Heart right ventricle (tissue), 16 donors: ENCODE measurements at regions not wholly inside any gene's neighbourhood (a gene's known extent, or its start where the extent isn't known, plus 50 kb on each side); places are given as distances from the start of the nearest gene placed in this dataset.

Experiments
- ATAC-seq, 8 donors: fragments of 200-7000 bp; cut with Tn5 transposase; one replicate each; pipeline ENCODE4 v1.9.1; 2020; ENCODE audit warnings: mild to moderate bottlenecking in 8 of 8, moderate library complexity in 8 of 8, moderate number of reproducible peaks in 1 of 8
- DNase-seq, 2 donors: peaks; one replicate each; pipeline ENCODE4 v3.0.0-alpha.2; 2020
- H3K27ac ChIP-seq, 10 donors: fragments of 200-600 bp; sonication (generic) in 2 of 10; one replicate each; pipeline versions ENCODE4 v1.5.0 to v1.8.0; 2020 to 2022; ENCODE audit warnings: mild to moderate bottlenecking in 3 of 10
- H3K27me3 ChIP-seq, 7 donors: fragments of 200-600 bp; one replicate each; pipeline ENCODE4 v1.8.0; 2021 to 2022; ENCODE audit warnings: mild to moderate bottlenecking in 2 of 7
- H3K36me3 ChIP-seq, 9 donors: fragments of 200-600 bp; sonication (generic) in 1 of 9; one replicate each; pipeline versions ENCODE4 v1.5.0 to v1.8.0; 2020 to 2022; ENCODE audit warnings: mild to moderate bottlenecking in 2 of 9
- H3K4me1 ChIP-seq, 9 donors: fragments of 200-600 bp; sonication (generic) in 1 of 9; one replicate each; pipeline versions ENCODE4 v1.5.0 to v1.8.0; 2020 to 2022; ENCODE audit warnings: mild to moderate bottlenecking in 4 of 9
- H3K4me3 ChIP-seq, 10 donors: fragments of 200-600 bp; sonication (generic) in 2 of 10; one replicate each; pipeline versions ENCODE4 v1.5.0 to v1.8.0; 2020 to 2022; ENCODE audit warnings: mild to moderate bottlenecking in 7 of 10, moderate library complexity in 2 of 10
- H3K9me3 ChIP-seq, 11 donors: fragments of 200-600 bp in 10 of 11; sonication (generic) in 2 of 11; one replicate each; pipeline versions ENCODE4 v1.5.0 to v1.8.0; 2013 to 2022; ENCODE audit warnings: mild to moderate bottlenecking in 2 of 11, control low read depth in 1 of 11, moderate library complexity in 1 of 11
- WGBS, 2 donors: extraction: QIAGEN DNeasy Blood & Tissue Kit; methylation state at CpG; one replicate each; pipeline ENCODE4 v1.1.7; 2013; ENCODE audit warnings: inconsistent platforms in 1 of 2; 5-methylcytosine and 5-hydroxymethylcytosine counted together
- intact Hi-C, 10 donors: fragments of 100-400 bp; cut with DNase I; formaldehyde crosslinking; loops; one replicate each; pipeline versions ENCODE4 v1.11.1 to v1.14.2; 2022
- TF ChIP-seq, protein P1 (sequence below), 9 donors: fragments of 200-600 bp; sonication (generic) in 2 of 9; IDR thresholded peaks; one replicate each; pipeline versions ENCODE4 v1.5.0 to v1.8.0; 2021 to 2022; ENCODE audit warnings: antibody characterized with exemption in 9 of 9, mild to moderate bottlenecking in 5 of 9, moderate library complexity in 1 of 9
- donor health status: Arrhythmogenic right ventricular cardiomyopathy.
- donor health status: ischemic (EF 13 %, LVEDD 7.1; RV severe dilation, severe dysfunction).
- donor health status: healthy with polysubstance abuse.
- donor health status: DM: no; HTN: yes; CAD: no.
- donor health status: DM: no; HTN: no; CAD: no.
- donor health status: ischemic (EF 25% LVEDD 6.9; RV normal size, moderate dysfunction).
- donor health status: ischemic (EF 25% LVEDD 5.7; RV mildly dilated, moderate dysfunction).
- donor health status: healthy.
- donor health status: DM: yes; HTN: yes; CAD: no.
- donor health status: Ischemic cardiomyopathy.
- donor health status: ischemic (EF 35%, LVEDD 5.7; RV mildly dilated, moderate dysfunction).
- donor health status: nonischemic (EF 11% LVEDD 7.7; RV severe dilation, severe dysfunction).
- donor health status: DM: yes; HTN: yes; CAD: no.
- donor health status: PGD.
- donor health status: ischemic (EF 29% LVEDD 5.4; RV normal size, mild dysfunction).
- donor health status: nonischemic (EF 23%, LVEDD 6.1; RV moderate dilation, normal function).

DNA sequence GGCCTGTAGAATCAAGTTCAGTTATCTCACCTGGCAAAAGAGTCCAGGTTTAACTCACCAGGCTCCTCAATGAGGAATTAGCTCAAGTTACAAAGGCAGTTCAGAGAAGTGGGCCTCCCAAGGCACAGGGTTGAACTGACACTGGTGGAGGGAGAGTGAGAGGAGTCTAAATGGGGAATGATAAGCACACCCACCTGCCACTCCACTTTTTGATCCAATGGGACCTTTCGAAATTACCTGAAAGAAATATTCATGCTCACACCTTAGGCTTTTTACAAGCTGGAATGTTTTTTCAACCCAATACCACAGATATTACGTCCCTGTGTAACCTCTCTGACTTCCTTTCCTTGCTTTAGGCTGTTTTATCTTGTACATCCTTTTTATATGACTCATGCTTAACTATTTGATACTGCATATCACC, 642.7 kb upstream of the TENM4 start:
- intact Hi-C loops: no loop called here
- TF ChIP-seq, protein P1, sequence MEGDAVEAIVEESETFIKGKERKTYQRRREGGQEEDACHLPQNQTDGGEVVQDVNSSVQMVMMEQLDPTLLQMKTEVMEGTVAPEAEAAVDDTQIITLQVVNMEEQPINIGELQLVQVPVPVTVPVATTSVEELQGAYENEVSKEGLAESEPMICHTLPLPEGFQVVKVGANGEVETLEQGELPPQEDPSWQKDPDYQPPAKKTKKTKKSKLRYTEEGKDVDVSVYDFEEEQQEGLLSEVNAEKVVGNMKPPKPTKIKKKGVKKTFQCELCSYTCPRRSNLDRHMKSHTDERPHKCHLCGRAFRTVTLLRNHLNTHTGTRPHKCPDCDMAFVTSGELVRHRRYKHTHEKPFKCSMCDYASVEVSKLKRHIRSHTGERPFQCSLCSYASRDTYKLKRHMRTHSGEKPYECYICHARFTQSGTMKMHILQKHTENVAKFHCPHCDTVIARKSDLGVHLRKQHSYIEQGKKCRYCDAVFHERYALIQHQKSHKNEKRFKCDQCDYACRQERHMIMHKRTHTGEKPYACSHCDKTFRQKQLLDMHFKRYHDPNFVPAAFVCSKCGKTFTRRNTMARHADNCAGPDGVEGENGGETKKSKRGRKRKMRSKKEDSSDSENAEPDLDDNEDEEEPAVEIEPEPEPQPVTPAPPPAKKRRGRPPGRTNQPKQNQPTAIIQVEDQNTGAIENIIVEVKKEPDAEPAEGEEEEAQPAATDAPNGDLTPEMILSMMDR (IDR thresholded peaks at IDR 0.05): no peak
- no peak for ATAC-seq

DNA sequence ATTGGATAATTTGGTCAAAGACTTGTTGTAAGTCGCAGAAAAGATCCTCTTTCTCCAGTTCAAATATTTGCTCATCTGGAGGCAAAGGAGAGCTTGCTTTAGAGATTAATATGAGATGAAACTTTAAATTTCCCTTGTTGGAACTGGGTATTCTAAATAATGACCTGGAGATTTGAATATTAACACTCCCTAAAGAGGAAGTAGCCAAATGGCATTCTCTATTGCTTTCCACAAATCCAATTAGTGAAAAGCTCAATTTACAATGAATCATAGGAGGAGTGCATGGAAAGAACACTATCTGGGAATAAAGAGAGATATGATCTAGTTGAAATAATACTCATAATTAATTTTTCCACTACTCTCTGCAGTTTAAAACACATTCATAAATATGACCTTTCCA, 641.6 kb upstream of the TENM4 start:
- no peak overlapping the region for H3K27ac ChIP-seq
- no peak for ATAC-seq
- H3K4me3 ChIP-seq: no peak overlapping the region
- no peaks in the 10 kb centered on the region for H3K9me3 ChIP-seq
- no peak for DNase-seq
- H3K27me3 ChIP-seq: no peaks in the 10 kb centered on the region
- WGBS, 2 donors: 89 to 94% methylated on average over 1 of the region's 1 CpG
- no peaks in the 10 kb centered on the region for H3K36me3 ChIP-seq
- TF ChIP-seq, protein P1 (IDR thresholded peaks at IDR 0.05): no peak
- intact Hi-C loops: no loop called here
- H3K4me1 ChIP-seq: no peaks in the 10 kb centered on the region

More for the DNA sequence above, 642.7 kb upstream of the TENM4 start:
- Histone ChIP-seq H3K9me3 (no peaks in the 10 kb centered on the region), H3K27ac (no peak overlapping the region), H3K4me3 (no peak overlapping the region), H3K36me3 (no peaks in the 10 kb centered on the region), H3K4me1 (no peaks in the 10 kb centered on the region), H3K27me3 (no peaks in the 10 kb centered on the region)
- DNase-seq: no peak
- 70 to 84% methylated on average over 2 of the region's 2 CpGs for WGBS, 2 donors

DNA sequence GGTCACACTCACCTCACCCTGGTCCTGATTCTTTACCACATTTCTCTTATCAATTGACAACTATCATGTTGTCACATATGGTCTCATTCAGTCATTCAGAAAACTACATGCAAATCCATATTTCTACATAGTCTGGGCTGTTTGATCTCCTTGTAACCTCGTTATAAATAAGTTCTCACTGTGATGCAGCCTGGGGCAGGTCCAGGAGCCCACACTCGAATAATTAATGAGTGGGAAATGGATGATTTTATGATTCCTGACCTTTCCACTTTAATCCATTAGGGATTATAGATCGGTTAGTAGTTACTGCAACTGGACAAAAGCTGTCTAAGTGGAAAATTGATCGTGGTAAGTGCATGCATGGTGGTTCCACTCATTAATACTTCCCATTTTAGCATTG, 636.3 kb upstream of the TENM4 start:
- intact Hi-C loops: no loop called here
- H3K4me3 ChIP-seq: no peak overlapping the region
- H3K36me3 ChIP-seq: no peaks in the 10 kb centered on the region
- TF ChIP-seq, protein P1 (IDR thresholded peaks at IDR 0.05): no peak
- DNase-seq (no peak), ATAC-seq (no peak)
- WGBS, 2 donors: 68 to 77% methylated on average over 4 of the region's 4 CpGs
- peaks cover 0 to 8% (median 0%) of the 10 kb centered on the region in 7 donors for H3K27me3 ChIP-seq
- no peaks in the 10 kb centered on the region for H3K4me1 ChIP-seq
- no peaks in the 10 kb centered on the region for H3K9me3 ChIP-seq
- H3K27ac ChIP-seq: no peak overlapping the region

DNA sequence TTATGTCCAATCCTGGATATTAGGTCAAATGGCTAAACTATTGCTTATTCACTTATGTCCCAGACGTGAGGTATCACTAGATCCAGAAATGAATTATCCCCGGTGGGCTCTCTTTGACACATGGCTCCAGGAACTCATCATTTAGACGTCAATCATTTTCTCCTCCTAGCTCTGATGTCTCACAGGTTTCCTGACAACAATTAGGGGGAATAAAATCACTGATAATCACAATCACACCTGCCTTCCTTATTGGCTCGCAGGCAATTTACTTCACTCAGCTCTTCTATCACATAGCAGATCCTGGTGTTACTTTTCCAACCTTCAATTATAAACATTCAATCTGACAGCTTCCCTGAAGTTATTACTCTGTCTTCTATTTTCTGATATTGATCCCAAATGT, 634.0 kb upstream of the TENM4 start:
- no peak for DNase-seq
- Histone ChIP-seq H3K27ac (no peak overlapping the region), H3K36me3 (no peaks in the 10 kb centered on the region), H3K4me3 (no peak overlapping the region), H3K9me3 (no peaks in the 10 kb centered on the region), H3K27me3 (peaks cover 0 to 8% (median 0%) of the 10 kb centered on the region in 7 donors), H3K4me1 (no peaks in the 10 kb centered on the region)
- WGBS, 2 donors: 74 to 76% methylated on average over 4 of the region's 4 CpGs
- intact Hi-C loops: no loop called here
- TF ChIP-seq, protein P1 (IDR thresholded peaks at IDR 0.05): no peak
- ATAC-seq: no peak

DNA sequence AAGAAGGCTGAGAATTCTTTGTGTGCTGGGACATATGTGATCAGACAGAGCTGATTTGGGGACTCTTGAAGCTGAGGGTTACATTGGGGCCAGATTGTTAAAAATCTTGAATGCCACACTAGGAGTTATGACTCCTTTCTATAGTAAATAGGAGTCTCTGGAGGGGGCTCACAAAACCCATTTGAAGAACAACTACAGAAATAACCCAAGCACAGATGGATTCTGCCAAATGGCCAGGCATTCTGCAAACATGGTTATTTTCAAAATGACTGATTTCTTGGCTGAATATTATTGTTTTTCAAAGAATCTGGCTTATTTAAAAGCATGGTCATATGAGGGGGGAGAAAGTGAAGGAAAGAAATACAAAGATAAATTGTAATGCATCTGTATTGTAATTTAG, 625.5 kb upstream of the TENM4 start:
- TF ChIP-seq, protein P1 (IDR thresholded peaks at IDR 0.05): no peak
- DNase-seq (no peak), ATAC-seq (no peak)
- H3K9me3 ChIP-seq: no peaks in the 10 kb centered on the region
- no peaks in the 10 kb centered on the region for H3K36me3 ChIP-seq
- no peak overlapping the region for H3K4me3 ChIP-seq
- H3K27me3 ChIP-seq: no peaks in the 10 kb centered on the region
- no peaks in the 10 kb centered on the region for H3K4me1 ChIP-seq
- H3K27ac ChIP-seq: no peak overlapping the region
- intact Hi-C loops: no loop called here
